NT2/D1 (cell line): ENCODE measurements at regions not wholly inside any gene's neighbourhood (a gene's known extent, or its start where the extent isn't known, plus 50 kb on each side); places are given as distances from the start of the nearest gene placed in this dataset.
A peak's percentile ranks its signal among the peaks of the same experiment; 100 is the strongest.

Experiments
- DNase-seq: peaks from one replicate; pipeline ENCODE4 v3.0.0-alpha.2; 2011; ENCODE audit warnings: low read depth, low spot score
- H3K27me3 ChIP-seq: 2 replicates; pipeline ENCODE4 v1.6.0; 2011; ENCODE audit warnings: mild to moderate bottlenecking; ENCODE audit not compliant: insufficient read length, insufficient read depth
- H3K36me3 ChIP-seq: 2 replicates; pipeline ENCODE4 v1.6.1; 2011; ENCODE audit warnings: mild to moderate bottlenecking, low read length, mixed read lengths; ENCODE audit not compliant: insufficient read depth, insufficient read length
- H3K4me1 ChIP-seq: 2 replicates; pipeline ENCODE4 v1.5.1; 2011; ENCODE audit not compliant: insufficient read depth, insufficient read length
- H3K4me3 ChIP-seq: 2 replicates; pipeline ENCODE4 v1.5.1; 2011; ENCODE audit warnings: low read depth; ENCODE audit not compliant: insufficient read length
- H3K9ac ChIP-seq: 2 replicates; pipeline ENCODE4 v1.6.0; 2011; ENCODE audit warnings: low read depth; ENCODE audit not compliant: insufficient read length
- H3K9me3 ChIP-seq: 2 replicates; pipeline ENCODE4 v1.5.1; 2011; ENCODE audit warnings: mild to moderate bottlenecking, low read length; ENCODE audit not compliant: insufficient read depth
- SUZ12 ChIP-seq: IDR thresholded peaks from 2 replicates; pipeline ENCODE4 v1.6.1; 2011; ENCODE audit not compliant: insufficient read length, insufficient read depth; ENCODE audit errors: extremely low read depth
- YY1 ChIP-seq: IDR thresholded peaks from 2 replicates; pipeline ENCODE4 v1.6.1; 2011; ENCODE audit not compliant: insufficient read length, insufficient read depth
- ZNF274 ChIP-seq: IDR thresholded peaks from 2 replicates; pipeline ENCODE4 v1.6.1; 2011; ENCODE audit warnings: mild to moderate bottlenecking, low read depth, low read length

- Histone ChIP-seq H3K27me3 (no peaks in the 10 kb centered on the region), H3K4me1 (no peaks in the 10 kb centered on the region), H3K9ac (no peak overlapping the region), H3K9me3 (no peaks in the 10 kb centered on the region), H3K4me3 (no peak overlapping the region), H3K36me3 (no peaks in the 10 kb centered on the region)
- DNase-seq: no peak
- TF ChIP-seq YY1: no peak
Observed at GRCh38 chr4:24680746-24681448, 96.5 kb upstream of the DHX15 start.

DNA sequence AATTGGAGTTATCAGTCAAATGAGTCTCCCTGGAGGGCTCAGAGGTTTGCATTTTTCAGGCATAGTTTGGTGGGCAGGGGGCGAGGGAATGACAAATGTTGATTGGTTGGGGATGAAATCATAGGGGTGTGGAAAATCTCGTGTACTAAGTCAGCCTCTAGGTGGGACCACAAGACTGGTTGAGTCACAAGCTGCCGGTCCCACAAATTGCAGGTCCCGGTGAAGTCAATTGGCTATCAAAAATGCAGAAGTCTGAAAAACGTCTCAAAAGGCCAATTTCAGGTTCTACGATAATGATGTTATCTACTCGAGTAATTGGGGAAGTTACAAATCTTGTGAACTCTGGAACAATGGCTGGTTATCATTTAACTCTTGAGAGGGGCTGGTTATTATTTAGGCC is 98.8 kb upstream of the DHX15 start:
- no peak for TF ChIP-seq YY1
- no peak for DNase-seq
- no peaks in the 10 kb centered on the region for H3K9me3 ChIP-seq

DNA sequence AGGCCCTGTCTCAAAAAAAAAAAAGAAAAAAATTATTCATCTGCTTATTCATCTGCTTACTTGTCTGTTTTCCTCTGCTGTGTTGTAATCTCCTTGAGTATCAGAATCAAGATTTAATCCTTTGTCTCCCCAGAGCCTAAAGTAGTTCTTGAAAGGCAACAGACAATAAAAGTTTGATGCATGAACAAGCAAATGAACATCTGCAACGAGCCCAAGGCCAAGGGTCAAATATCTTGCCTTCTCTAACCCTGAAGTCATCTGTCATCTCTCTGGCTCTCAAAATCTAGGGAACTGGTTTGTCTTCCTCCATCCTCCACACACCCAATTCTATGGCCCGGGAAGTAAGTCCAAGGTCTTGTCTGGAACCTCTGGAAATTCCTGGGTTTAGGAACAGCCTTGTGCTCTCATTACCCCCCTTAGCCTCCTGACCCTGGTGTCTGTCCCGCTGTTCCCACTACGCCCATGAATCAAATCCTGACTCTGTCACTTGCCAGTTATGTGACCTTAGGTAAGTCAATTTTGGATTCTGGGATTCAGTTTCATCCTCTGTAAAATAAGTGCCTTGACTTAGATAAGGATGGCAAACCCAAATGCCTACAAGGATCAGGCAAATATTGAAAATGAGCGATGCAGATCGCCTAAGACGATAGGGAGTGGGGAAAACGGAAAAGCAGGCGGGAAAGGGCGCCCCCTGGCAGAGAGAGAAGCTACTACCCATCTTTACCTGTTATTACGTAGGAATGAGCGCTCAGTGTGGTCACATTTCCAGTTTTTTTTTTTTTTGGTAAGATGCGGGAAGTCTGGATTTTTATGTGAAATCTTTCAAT is 102.7 kb upstream of the DHX15 start:
- Histone ChIP-seq H3K36me3 (no peaks in the 10 kb centered on the region), H3K9ac (no peak overlapping the region), H3K4me1 (no peaks in the 10 kb centered on the region), H3K4me3 (no peak overlapping the region), H3K9me3 (no peaks in the 10 kb centered on the region), H3K27me3 (no peaks in the 10 kb centered on the region)
- DNase-seq: no peak
- no peak for TF ChIP-seq ZNF274
- no peak for TF ChIP-seq YY1
- TF ChIP-seq SUZ12: no peak

More for the DNA sequence above, 98.8 kb upstream of the DHX15 start:
- Histone ChIP-seq H3K9ac (no peak overlapping the region), H3K27me3 (no peaks in the 10 kb centered on the region), H3K4me1 (no peaks in the 10 kb centered on the region), H3K36me3 (no peaks in the 10 kb centered on the region), H3K4me3 (no peak overlapping the region)

GRCh38 chr4:24688453-24688852 is 104.1 kb upstream of the DHX15 start:
- no peaks in the 10 kb centered on the region for H3K4me1 ChIP-seq
- no peak overlapping the region for H3K9ac ChIP-seq
- no peaks in the 10 kb centered on the region for H3K27me3 ChIP-seq
- DNase-seq: no peak
- TF ChIP-seq ZNF274 (no peak), YY1 (no peak), SUZ12 (no peak)
- H3K36me3 ChIP-seq: no peaks in the 10 kb centered on the region
- no peak overlapping the region for H3K4me3 ChIP-seq
- H3K9me3 ChIP-seq: no peaks in the 10 kb centered on the region

DNA sequence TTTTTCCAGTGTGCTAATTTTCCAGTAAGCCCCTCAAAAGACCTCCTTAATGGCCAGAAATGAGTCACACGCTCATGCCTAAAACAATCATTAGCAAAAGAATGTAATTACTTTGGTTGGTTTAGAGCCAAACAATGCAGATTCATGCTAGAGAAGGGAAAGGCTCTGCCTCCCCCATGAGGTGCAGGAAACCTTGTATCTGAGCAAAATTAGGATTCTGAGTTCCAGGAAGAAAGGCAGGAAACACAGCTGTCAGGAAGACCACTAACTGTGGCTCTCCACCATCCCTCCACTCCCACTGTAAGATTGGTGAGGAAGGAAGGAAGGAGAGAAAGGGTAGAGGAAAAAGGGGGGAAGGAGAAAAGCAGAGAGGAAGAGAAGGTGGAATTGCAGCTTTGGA is 104.9 kb upstream of the DHX15 start:
- H3K9ac ChIP-seq: no peak overlapping the region
- no peaks in the 10 kb centered on the region for H3K27me3 ChIP-seq
- no peaks in the 10 kb centered on the region for H3K9me3 ChIP-seq
- H3K4me3 ChIP-seq: no peak overlapping the region
- peak; percentile 30 for DNase-seq
- H3K4me1 ChIP-seq: no peaks in the 10 kb centered on the region
- no peaks in the 10 kb centered on the region for H3K36me3 ChIP-seq
- TF ChIP-seq ZNF274: no peak

DNA sequence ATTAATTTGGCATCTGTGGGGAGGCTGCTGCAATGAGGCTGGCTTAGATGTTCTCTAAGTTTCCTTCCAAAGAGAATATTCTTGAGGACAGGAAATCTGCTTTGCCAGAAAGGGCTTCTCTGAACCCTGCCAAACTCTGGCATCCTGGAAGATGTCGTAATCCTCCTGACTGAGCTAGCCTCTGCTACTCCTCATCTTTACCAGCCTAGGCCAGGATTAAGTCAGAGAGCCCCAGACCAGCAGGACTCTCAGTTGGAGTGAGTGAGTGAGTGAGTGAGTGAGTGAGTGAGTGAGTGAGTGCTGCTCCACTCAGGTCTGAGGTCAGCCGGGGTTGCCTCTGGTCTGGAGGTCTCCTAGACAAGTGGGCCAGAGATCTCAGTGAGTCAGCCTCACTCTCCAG is 104.9 kb upstream of the SOD3 start:
- Histone ChIP-seq H3K4me1 (no peaks in the 10 kb centered on the region), H3K9ac (no peak overlapping the region), H3K27me3 (no peaks in the 10 kb centered on the region), H3K9me3 (no peaks in the 10 kb centered on the region), H3K36me3 (no peaks in the 10 kb centered on the region), H3K4me3 (no peak overlapping the region)
- no peak for DNase-seq
- TF ChIP-seq ZNF274: no peak
- no peak for TF ChIP-seq YY1
- TF ChIP-seq SUZ12: no peak

DNA sequence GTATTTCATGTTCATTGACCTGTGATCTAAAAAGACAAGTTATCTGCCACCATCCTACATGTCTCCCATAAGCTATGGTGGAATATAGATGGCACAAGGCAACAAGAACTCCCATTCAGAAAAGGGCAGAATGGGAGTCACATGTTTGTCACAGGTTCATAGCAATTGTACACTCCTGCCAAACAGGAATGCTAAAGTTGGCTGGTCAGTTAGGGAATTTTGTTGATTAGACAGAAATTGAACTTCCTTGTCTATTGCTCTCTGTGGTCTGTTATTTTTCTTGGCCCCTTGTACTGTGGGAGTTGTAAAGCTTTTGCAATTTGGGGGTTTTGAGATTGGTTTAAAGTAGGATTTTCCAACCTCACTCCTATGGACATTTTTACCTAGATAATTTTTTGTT is 101.7 kb upstream of the SOD3 start:
- H3K4me3 ChIP-seq: no peak overlapping the region
- H3K9me3 ChIP-seq: no peaks in the 10 kb centered on the region
- TF ChIP-seq ZNF274 (no peak), YY1 (no peak), SUZ12 (no peak)
- H3K4me1 ChIP-seq: no peaks in the 10 kb centered on the region
- H3K36me3 ChIP-seq: no peaks in the 10 kb centered on the region
- H3K27me3 ChIP-seq: no peaks in the 10 kb centered on the region
- no peak overlapping the region for H3K9ac ChIP-seq
- no peak for DNase-seq

- H3K4me3 ChIP-seq: no peak overlapping the region
- TF ChIP-seq YY1 (no peak), ZNF274 (no peak), SUZ12 (no peak)
- no peak overlapping the region for H3K9ac ChIP-seq
- no peaks in the 10 kb centered on the region for H3K9me3 ChIP-seq
- no peaks in the 10 kb centered on the region for H3K27me3 ChIP-seq
- no peaks in the 10 kb centered on the region for H3K4me1 ChIP-seq
- no peaks in the 10 kb centered on the region for H3K36me3 ChIP-seq
- no peak for DNase-seq
Observed at GRCh38 chr4:24700118-24700517, 95.3 kb upstream of the SOD3 start.
